H4 (cell line): ENCODE measurements at regions not wholly inside any gene's neighbourhood (a gene's known extent, or its start where the extent isn't known, plus 50 kb on each side); places are given as distances from the start of the nearest gene placed in this dataset.

Experiments
- DNase-seq: peaks from one replicate; pipeline ENCODE4 v3.0.0-alpha.2; 2015; ENCODE audit warnings: low spot score

DNA sequence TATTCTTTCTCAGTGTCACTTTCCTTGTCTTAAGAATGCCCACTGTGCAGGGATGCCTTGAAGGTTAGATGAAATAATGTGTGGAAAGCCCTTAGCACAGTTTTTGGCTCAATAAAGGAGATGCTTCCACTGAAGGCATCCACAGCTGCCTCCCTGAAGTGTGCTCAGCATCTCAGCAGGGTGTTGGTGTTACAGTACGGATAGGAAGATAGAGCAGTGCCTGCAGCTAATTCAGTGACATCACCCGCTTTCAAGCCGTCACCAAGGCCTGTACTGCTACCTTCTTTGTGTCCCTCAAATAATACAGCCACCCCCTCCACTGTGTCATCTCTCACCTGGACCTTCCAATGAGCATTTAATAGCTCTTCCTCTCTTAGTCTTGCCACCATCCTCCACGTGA lies 59.0 kb downstream of the NDUFS5 start:
- no peak for DNase-seq

- no peak for DNase-seq
These were observed 60.2 kb downstream of the NDUFS5 start for GRCh38 chr1:39086386-39086785.

DNA sequence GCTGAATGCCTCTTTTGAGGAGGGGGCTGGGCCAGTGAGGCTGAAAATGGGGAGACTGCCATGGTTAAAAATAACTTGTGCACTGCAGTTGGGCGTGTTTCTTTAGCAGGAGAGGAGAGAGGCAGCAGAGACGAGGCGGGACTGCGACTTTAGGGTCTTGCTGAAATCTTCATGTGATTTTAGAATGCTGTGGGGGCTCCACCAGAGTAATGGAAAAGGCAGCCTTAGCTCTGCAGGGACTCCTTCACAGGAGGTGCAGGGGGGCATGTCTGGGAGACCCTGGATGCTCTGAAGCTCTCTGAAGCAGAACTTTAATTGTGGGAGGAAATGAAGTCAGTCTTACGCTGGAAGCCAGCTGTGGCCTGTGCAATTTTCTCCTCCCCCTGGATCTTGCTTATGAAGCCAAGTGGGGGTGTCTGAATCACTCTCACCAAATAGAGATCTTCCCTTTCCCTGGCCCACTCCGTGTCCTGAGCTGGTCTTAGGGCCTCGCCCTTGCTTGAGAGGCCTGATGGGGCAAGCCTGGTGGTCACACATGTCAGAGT lies 60.8 kb downstream of the NDUFS5 start:
- DNase-seq, result no peak

GRCh38 chr1:39087435-39087834 lies 61.3 kb downstream of the NDUFS5 start:
- DNase-seq, result no peak

GRCh38 chr1:39088658-39089057 lies 62.5 kb downstream of the NDUFS5 start:
- DNase-seq, result no peak

DNA sequence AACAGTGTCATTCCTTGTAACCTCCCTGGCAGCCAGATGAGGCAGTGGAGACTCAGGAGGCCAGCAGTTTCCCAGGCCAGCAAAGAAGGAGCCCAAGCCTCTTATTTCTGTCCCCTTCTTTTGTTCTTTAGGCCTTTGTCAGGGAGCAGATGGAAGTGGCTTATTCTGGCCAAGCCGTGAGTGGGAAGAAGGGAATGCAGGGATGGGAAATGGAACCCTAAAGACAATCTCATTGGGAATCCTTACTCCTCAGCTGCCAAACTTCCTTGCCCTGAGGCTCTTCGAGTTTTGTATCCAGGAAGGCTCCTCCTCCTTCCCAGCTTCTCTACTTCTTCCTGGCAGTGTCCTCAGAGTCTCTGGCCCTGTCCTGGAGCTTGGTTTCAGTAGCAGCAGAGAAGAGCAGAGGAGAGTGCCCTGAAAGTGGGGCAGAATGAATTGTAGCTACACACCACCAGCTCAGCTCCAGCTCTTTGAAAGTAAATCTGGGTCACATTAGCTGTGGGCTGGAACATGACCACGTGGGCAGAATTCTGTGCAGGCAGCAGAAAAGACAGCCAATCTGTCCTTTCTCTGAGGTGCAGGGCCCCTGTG lies 63.9 kb downstream of the NDUFS5 start:
- DNase-seq, result no peak

DNA sequence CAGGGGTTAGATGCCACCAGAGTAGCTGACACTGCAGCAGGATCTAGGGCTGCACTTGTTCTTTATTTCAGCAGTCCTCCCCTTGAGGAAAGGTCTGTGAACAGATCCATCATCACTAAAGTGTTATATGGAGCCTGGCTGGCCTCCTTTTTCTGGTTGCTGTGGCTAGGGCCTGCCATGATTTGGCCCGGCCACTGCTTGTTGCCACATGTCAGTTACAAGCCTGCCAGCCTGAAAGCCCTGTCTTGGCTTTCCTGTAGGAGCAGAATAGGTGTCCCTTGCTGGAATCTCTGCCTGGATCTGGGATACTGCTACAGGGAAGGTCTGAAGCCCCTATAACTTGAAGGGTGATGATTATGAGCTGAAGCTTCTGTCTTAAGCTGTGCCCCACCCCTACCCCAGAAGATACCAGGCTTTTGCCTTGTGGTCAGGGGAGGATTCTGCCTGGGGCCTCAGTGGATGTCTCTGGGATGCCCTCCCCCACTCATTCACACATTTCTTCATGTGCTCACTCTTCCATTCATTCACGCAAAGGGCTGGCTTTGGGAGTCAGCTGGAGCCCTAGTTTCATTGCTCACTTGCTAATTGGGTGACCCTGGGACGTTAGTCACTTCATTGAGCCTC lies 64.7 kb downstream of the NDUFS5 start:
- no peak for DNase-seq

GRCh38 chr1:39091845-39092645 lies 65.9 kb downstream of the NDUFS5 start:
- peak; percentile 77 for DNase-seq

- DNase-seq, result no peak
These were observed 68.5 kb downstream of the NDUFS5 start for GRCh38 chr1:39094685-39095084.

DNA sequence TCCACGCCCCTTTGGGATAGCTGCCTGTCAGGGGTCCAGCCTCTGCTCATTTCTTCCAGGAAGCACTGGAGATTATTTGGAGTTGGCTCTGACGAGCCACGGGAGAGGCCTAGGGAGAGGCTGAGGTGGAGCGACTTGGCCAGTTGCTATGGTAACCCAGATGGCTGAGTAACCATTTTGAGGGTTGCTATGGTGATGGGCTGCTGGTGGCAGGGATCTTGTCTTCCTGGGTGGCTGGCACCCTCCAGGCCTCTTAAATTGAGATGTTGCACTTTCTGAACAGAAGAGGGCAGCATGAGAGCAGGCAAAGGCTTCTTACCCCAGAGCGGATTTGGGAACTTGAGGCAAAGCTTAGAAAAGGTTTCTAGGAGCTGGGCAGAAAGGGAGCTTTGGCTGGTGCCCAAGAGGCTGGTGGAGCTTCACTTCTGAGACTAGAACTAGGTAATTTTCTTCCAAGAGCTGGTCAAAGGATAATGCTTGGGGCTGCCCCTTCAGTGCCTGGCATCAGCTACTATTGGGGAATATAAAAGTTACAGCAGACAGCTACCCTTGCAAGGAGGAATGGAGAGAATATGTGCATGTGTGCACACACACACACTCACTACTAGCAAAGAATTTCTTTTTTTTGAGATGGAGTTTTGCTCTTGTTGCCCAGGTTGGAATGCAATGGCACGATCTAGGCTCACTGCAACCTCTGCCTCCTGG lies 72.5 kb downstream of the NDUFS5 start:
- peak; percentile 89 for DNase-seq

GRCh38 chr1:39102537-39103327 lies 76.6 kb downstream of the NDUFS5 start:
- peak; percentile 77 for DNase-seq

DNA sequence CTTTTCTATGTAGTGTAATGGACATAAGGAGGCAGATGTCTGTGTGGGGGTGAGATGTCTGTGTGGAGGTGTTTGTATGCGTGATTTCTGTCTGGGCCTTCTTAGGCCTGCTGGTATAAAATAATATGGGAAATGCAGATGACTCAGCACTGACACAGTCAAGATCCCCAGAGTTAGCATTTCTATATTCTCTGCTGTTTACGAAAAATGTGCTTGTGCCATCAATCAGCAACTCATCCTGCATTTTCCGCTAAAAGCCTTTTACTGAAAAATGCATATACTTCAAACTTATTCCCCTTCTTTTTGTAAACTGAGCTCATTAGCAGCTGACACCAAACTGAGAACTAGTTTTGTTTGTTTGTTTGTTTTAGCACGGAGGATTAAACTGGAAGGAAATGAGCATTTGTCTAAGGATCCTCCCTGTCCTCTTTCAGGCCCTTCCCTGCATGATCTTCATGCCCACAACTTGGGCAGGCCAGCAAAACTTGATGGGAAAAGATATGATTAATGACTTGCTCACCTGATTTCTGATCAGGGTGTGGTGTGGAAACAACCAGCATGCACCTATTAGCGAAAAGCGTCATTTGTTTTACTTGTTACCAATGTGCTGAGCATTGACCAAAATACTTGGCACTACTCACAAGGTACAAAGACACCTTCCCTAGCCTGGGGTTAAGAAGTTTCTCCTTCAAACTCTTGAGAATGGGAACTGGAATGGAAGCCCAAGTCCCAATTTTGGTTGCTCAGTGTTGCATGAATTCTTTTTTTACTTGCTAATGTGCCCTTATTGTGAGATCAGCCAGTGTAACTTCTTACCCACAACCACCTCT lies 77.4 kb downstream of the NDUFS5 start:
- no peak for DNase-seq

DNA sequence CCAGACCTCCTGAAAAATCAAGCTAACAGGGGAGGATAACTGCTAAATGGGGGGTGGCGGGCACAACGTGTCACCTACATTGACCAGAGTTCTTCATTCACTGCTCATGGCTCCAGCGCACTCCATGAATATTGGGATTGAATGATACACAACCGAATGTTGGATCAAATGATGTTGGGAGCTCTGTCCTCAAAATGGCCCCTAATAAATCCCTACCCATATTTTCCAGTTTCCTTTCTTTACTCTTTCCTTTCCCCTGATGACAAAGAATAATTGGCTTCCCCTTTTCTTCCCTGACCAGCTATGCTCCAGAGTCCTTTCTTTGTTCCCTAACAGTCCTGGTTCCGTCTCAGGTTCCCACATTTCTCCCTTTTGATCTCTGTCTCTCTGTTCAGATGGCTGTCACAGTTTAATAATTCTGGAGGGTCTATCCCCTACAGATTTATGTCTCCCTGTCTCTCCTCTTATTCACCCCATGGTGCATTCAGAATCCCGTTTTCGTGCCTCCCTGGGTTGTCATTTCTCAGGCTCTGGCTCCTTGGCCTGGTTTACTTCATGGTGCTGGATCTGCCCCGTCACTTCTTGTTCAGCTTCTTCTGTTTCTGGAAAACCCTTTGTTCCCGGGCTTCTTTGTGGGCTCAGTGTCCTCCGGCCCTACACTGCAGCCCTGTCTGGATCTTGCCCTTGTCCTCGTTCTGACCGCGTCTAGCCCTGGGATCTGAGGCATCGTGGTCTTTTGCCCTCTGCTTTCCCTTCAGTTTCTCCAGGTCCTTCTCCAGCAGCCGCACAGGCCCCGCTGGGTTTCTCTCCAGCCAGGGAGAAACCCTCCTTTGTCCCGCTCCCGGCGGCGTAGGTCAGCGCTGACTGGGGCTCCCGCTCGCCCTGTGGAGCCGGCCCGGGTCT lies 78.3 kb downstream of the NDUFS5 start:
- no peak for DNase-seq

DNA sequence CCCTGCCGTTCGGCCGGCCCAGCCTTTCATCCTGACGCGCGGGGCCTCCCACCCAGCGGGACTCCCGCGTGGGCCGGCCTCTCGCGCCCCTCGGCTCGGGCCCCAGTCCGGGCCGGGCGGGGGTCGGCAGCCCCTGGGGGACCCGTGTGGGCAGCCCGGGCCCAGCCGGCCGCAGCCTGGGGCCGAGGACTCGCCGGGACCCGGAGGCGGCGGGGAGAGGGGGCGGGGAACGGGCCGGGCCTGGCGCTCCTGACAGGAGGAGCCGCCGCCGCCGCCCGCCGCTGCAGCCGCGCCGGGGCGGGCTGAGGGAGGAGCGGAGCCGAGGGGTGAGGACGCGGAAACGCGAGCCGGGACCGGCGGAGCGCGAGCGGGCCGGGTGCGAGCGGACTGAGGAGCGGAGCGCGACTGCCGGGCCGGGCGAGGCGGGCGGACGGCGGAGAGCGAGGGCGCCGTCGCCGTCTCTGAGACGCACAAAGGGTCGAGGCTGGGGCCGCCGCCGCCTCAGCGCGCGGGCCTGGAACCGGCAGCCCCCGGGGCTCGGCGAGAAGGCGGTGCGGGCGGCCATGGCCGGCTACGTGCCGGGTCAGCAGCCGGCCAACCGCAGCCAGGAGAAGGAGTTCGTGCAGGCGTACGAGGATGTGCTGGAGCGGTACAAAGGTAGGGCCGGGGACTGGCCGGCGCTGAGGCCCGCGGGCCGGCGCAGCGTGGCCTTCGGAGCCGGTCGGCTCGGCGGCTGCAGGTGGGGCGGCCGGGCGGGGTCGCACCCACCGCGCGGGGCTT lies 79.1 kb downstream of the NDUFS5 start:
- no peak for DNase-seq

GRCh38 chr1:39105841-39106765 lies 80.0 kb downstream of the NDUFS5 start:
- no peak for DNase-seq

DNA sequence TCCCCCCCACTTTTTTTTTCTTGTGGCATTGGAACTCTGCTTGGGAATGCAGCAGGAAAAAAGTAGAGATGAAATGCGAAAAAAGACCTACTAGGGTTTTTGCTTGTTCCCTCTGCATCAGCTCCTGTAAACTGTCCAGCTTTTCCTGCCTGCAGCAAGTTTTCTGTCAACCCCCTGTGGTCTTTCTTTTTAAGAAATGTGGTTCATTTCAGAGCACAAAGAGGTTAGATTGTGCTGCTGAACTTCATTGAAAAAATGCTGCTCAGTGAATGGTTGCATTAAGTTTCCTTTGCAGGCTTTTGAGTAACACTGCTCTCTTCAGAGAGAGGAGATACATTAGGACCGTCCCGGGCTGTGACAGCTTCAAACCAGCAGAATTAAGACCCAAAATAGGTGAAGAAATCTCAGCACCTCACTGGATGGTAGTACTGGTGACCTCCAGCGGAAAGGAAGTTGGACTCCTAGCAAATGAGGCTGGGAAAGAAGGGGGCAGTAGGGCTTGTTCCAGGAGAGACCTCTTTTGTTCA lies 80.7 kb downstream of the NDUFS5 start:
- DNase-seq, result no peak
